AG09309 (cell line): ENCODE measurements at regions not wholly inside any gene's neighbourhood (a gene's known extent, or its start where the extent isn't known, plus 50 kb on each side); places are given as distances from the start of the nearest gene placed in this dataset.

Experiments used
- DNase-seq: peaks from one replicate; pipeline ENCODE4 v3.0.0-alpha.2; 2010; ENCODE audit warnings: low read depth
- H3K4me3 ChIP-seq: 2 replicates; pipeline ENCODE4 v1.5.1; 2011; ENCODE audit warnings: mild to moderate bottlenecking, low read depth, low read length, moderate library complexity; ENCODE audit not compliant: control insufficient read depth
- TF ChIP-seq, protein P1 (sequence below): IDR thresholded peaks from 2 replicates; pipeline ENCODE4 v1.5.1; 2011; ENCODE audit warnings: mild to moderate bottlenecking, low read depth, low read length, inconsistent platforms; ENCODE audit not compliant: insufficient read depth, control insufficient read depth; ENCODE audit errors: missing control alignments

DNA sequence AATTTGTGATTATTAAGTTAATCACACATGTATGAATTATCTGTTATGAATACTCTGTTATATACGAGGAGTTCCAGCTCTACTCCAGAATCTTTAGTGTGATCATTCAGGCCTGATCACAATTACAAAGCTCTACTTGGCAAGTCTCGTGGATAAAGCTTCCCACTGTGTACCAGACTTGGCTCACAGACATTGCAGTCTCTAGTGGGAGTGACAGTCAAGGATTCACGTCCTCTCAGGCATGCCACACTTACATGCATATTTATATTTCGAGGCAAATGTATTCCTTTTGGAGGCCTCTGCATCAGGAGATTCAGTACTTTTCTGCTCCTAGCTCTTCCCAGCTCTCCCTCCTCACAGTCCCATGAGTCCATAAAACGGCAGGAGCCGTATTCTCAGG is 403.4 kb upstream of the CDH7 start:
- H3K4me3 ChIP-seq: no peak overlapping the region
- no peak for DNase-seq
- TF ChIP-seq, protein P1, sequence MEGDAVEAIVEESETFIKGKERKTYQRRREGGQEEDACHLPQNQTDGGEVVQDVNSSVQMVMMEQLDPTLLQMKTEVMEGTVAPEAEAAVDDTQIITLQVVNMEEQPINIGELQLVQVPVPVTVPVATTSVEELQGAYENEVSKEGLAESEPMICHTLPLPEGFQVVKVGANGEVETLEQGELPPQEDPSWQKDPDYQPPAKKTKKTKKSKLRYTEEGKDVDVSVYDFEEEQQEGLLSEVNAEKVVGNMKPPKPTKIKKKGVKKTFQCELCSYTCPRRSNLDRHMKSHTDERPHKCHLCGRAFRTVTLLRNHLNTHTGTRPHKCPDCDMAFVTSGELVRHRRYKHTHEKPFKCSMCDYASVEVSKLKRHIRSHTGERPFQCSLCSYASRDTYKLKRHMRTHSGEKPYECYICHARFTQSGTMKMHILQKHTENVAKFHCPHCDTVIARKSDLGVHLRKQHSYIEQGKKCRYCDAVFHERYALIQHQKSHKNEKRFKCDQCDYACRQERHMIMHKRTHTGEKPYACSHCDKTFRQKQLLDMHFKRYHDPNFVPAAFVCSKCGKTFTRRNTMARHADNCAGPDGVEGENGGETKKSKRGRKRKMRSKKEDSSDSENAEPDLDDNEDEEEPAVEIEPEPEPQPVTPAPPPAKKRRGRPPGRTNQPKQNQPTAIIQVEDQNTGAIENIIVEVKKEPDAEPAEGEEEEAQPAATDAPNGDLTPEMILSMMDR: no peak

DNA sequence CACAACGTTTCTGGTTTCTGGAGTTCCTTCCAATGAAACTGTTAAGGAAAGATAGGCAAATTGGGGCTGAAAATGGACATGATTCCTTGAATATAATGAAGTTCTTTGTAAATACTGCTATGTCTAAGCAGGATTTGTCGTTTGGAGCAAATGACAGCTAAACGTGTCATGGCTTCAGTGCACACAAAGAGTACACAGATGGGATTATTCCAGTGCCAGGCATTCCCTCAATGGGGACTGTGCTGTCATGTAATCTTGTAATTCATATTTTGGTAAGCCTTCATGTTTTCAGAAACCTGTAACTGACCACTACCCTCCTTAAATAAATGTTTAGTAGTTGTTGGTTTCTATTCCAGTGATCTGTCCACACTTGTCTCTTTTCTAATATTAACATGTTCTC is 404.7 kb upstream of the CDH7 start:
- H3K4me3 ChIP-seq: no peak overlapping the region
- TF ChIP-seq, protein P1: no peak
- DNase-seq: no peak

- TF ChIP-seq, protein P1: no peak
- H3K4me3 ChIP-seq: no peak overlapping the region
- no peak for DNase-seq
These were observed 407.2 kb upstream of the CDH7 start for GRCh38 chr18:65343571-65343970.

- no peak for DNase-seq
- H3K4me3 ChIP-seq: no peak overlapping the region
- TF ChIP-seq, protein P1: no peak
These were observed 414.4 kb upstream of the CDH7 start for GRCh38 chr18:65336411-65336810.

- TF ChIP-seq, protein P1: no peak
- H3K4me3 ChIP-seq: no peak overlapping the region
- no peak for DNase-seq
These were observed 421.8 kb upstream of the CDH7 start for GRCh38 chr18:65329010-65329409.

GRCh38 chr18:65326805-65327204 is 424.0 kb upstream of the CDH7 start:
- no peak overlapping the region for H3K4me3 ChIP-seq
- no peak for DNase-seq
- TF ChIP-seq, protein P1: no peak

DNA sequence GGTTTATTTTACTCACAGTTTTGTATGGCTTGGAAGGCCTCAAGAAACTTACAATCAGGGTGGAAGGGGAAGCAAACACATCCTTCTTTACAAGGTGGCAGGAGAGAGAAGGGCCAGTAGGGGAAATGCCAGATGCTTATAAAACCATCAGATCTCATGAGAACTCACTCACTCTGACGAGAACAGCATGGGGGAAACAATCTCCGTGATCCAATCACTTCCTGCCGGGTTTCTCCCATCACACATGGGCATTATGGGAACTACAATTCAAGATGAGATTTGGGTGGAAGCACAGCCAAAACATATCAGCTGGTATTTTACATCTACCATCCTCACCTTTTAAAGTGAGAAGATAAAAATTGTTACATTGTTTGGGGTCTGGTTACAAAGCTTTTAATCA is 427.9 kb upstream of the CDH7 start:
- H3K4me3 ChIP-seq: no peak overlapping the region
- TF ChIP-seq, protein P1: no peak
- DNase-seq: no peak
